Bronchial epithelial cell (primary cell): ENCODE measurements at regions not wholly inside any gene's neighbourhood (a gene's known extent, or its start where the extent isn't known, plus 50 kb on each side); places are given as distances from the start of the nearest gene placed in this dataset.

Source experiments
- DNase-seq: peaks from one replicate; pipeline ENCODE4 v3.0.0-alpha.2; 2010; ENCODE audit warnings: low read depth
- FAIRE-seq: peaks from 2 replicates; lab custom pipeline; 2011; peaks lifted over from hg19 to GRCh38; lab: Jason Lieb, UNC
- H3K27me3 ChIP-seq: 2 replicates; pipeline ENCODE4 v1.5.1; 2011; ENCODE audit warnings: low read length; ENCODE audit not compliant: control insufficient read depth, insufficient read depth
- H3K36me3 ChIP-seq: 2 replicates; pipeline ENCODE4 v1.5.1; 2011; ENCODE audit warnings: low read length; ENCODE audit not compliant: control insufficient read depth, insufficient read depth
- H3K4me3 ChIP-seq: 2 replicates; pipeline ENCODE4 v1.5.1; 2011; ENCODE audit warnings: mild to moderate bottlenecking, low read depth, low read length, control low read depth
- CTCF ChIP-seq: IDR thresholded peaks from 2 replicates; pipeline ENCODE4 v1.5.1; 2011; ENCODE audit warnings: mild to moderate bottlenecking, moderate library complexity, low read length, control low read depth, inconsistent platforms; ENCODE audit not compliant: insufficient read depth, severe bottlenecking

GRCh38 chr2:234691214-234691575 lies 194.3 kb upstream of the ARL4C start:
- no peak for TF ChIP-seq CTCF
- peak; percentile 45 for DNase-seq

GRCh38 chr2:234690569-234691213 lies 193.8 kb upstream of the ARL4C start:
- DNase-seq: peak; percentile 76
- Histone ChIP-seq H3K4me3 (no peak overlapping the region), H3K36me3 (no peaks in the 10 kb centered on the region), H3K27me3 (no peaks in the 10 kb centered on the region)
- TF ChIP-seq CTCF: no peak
- FAIRE-seq: no peak

More at GRCh38 chr2:234691214-234691575, 194.3 kb upstream of the ARL4C start:
- Histone ChIP-seq H3K27me3 (no peaks in the 10 kb centered on the region), H3K36me3 (no peaks in the 10 kb centered on the region), H3K4me3 (no peak overlapping the region)
- no peak for FAIRE-seq

- no peak for TF ChIP-seq CTCF
- Histone ChIP-seq H3K27me3 (no peaks in the 10 kb centered on the region), H3K36me3 (no peaks in the 10 kb centered on the region), H3K4me3 (no peak overlapping the region)
- DNase-seq: no peak
- FAIRE-seq: no peak
Measured at GRCh38 chr2:234689911-234690379, 193.1 kb upstream of the ARL4C start.

GRCh38 chr2:234687718-234688475 lies 191.0 kb upstream of the ARL4C start:
- peak; percentile 99 for FAIRE-seq
- DNase-seq: no peak
- H3K36me3 ChIP-seq: no peaks in the 10 kb centered on the region
- H3K4me3 ChIP-seq: no peak overlapping the region
- H3K27me3 ChIP-seq: no peaks in the 10 kb centered on the region
- TF ChIP-seq CTCF: no peak

- TF ChIP-seq CTCF: no peak
- H3K4me3 ChIP-seq: no peak overlapping the region
- no peaks in the 10 kb centered on the region for H3K36me3 ChIP-seq
- FAIRE-seq: no peak
- H3K27me3 ChIP-seq: no peaks in the 10 kb centered on the region
- peak; percentile 80 for DNase-seq
Measured at GRCh38 chr2:234686088-234686890, 189.4 kb upstream of the ARL4C start.
